LNCaP clone FGC (cell line): ENCODE measurements at regions not wholly inside any gene's neighbourhood (a gene's known extent, or its start where the extent isn't known, plus 50 kb on each side); places are given as distances from the start of the nearest gene placed in this dataset.

Experiments used
- DNase-seq: peaks from one replicate; pipeline ENCODE4 v3.0.0-alpha.2; 2011; ENCODE audit warnings: low read depth
- H3K4me3 ChIP-seq: 2 replicates; pipeline ENCODE4 v1.5.1; 2011; ENCODE audit warnings: mild to moderate bottlenecking, low read depth, low read length, control low read depth
- CTCF ChIP-seq: IDR thresholded peaks from 2 replicates; pipeline ENCODE4 v1.5.1; 2012; ENCODE audit warnings: mild to moderate bottlenecking; ENCODE audit not compliant: control insufficient read depth, insufficient read depth; ENCODE audit errors: extremely low read depth

GRCh38 chr3:117602058-117602644 lies 892.6 kb downstream of the TUSC7 start:
- no peak overlapping the region for H3K4me3 ChIP-seq
- DNase-seq: no peak
- no peak for TF ChIP-seq CTCF

GRCh38 chr3:117603097-117603496 lies 893.5 kb downstream of the TUSC7 start:
- no peak for TF ChIP-seq CTCF
- DNase-seq: no peak
- H3K4me3 ChIP-seq: no peak overlapping the region

GRCh38 chr3:117606866-117607265 lies 897.3 kb downstream of the TUSC7 start:
- H3K4me3 ChIP-seq: no peak overlapping the region
- TF ChIP-seq CTCF: no peak
- DNase-seq: no peak

- DNase-seq: no peak
- H3K4me3 ChIP-seq: no peak overlapping the region
- TF ChIP-seq CTCF: no peak
Measured at GRCh38 chr3:117609330-117609729, 899.8 kb downstream of the TUSC7 start.

GRCh38 chr3:117610156-117610555 lies 900.6 kb downstream of the TUSC7 start:
- no peak overlapping the region for H3K4me3 ChIP-seq
- peak; percentile 68 for DNase-seq
- no peak for TF ChIP-seq CTCF

GRCh38 chr3:117611211-117611610 lies 901.6 kb downstream of the TUSC7 start:
- no peak for TF ChIP-seq CTCF
- H3K4me3 ChIP-seq: no peak overlapping the region
- no peak for DNase-seq

GRCh38 chr3:117616227-117616626 lies 906.6 kb downstream of the TUSC7 start:
- DNase-seq: no peak
- no peak overlapping the region for H3K4me3 ChIP-seq
- no peak for TF ChIP-seq CTCF
